Glutamatergic neuron (in vitro differentiated cells): ENCODE measurements at regions not wholly inside any gene's neighbourhood (a gene's known extent, or its start where the extent isn't known, plus 50 kb on each side); places are given as distances from the start of the nearest gene placed in this dataset.

ENCODE experiments used
- DNase-seq: peaks from one replicate; pipeline ENCODE4 v3.0.0; 2022
- H3K27ac Mint-ChIP-seq: one replicate; pipeline ENCODE4 v1.8.0; 2020; ENCODE audit warnings: mild to moderate bottlenecking, mixed read lengths, inconsistent platforms; ENCODE audit not compliant: unreplicated experiment
- H3K27me3 Mint-ChIP-seq: one replicate; pipeline ENCODE4 v1.8.0; 2020; ENCODE audit warnings: mild to moderate bottlenecking, moderate library complexity, mixed read lengths, inconsistent platforms; ENCODE audit not compliant: unreplicated experiment
- H3K36me3 Mint-ChIP-seq: one replicate; pipeline ENCODE4 v1.8.0; 2020; ENCODE audit warnings: mild to moderate bottlenecking, mixed read lengths, inconsistent platforms; ENCODE audit not compliant: unreplicated experiment
- H3K4me1 Mint-ChIP-seq: one replicate; pipeline ENCODE4 v1.8.0; 2020; ENCODE audit warnings: mild to moderate bottlenecking, low read depth, mixed read lengths, inconsistent platforms; ENCODE audit not compliant: unreplicated experiment
- H3K4me3 Mint-ChIP-seq: one replicate; pipeline ENCODE4 v1.8.0; 2020; ENCODE audit warnings: mild to moderate bottlenecking, mixed read lengths, inconsistent platforms; ENCODE audit not compliant: unreplicated experiment
- H3K9me3 Mint-ChIP-seq: one replicate; pipeline ENCODE4 v1.8.0; 2020; ENCODE audit warnings: mild to moderate bottlenecking, moderate library complexity, mixed read lengths, inconsistent platforms; ENCODE audit not compliant: unreplicated experiment
- CTCF ChIP-seq: fragments of 200-600 bp; sonication (generic); IDR thresholded peaks from one replicate; pipeline ENCODE4 v1.5.0; 2021; ENCODE audit not compliant: partially characterized antibody, unreplicated experiment

GRCh38 chrX:124209792-124210576, 122.5 kb upstream of the TEX13D start:
- H3K4me3 Mint-ChIP-seq: no peak overlapping the region
- DNase-seq: no peak
- TF ChIP-seq CTCF: no peak
- no peaks in the 10 kb centered on the region for H3K27me3 Mint-ChIP-seq
- H3K36me3 Mint-ChIP-seq: no peaks in the 10 kb centered on the region
- H3K27ac Mint-ChIP-seq: no peak overlapping the region
- H3K9me3 Mint-ChIP-seq: no peaks in the 10 kb centered on the region
- H3K4me1 Mint-ChIP-seq: no peaks in the 10 kb centered on the region

DNA sequence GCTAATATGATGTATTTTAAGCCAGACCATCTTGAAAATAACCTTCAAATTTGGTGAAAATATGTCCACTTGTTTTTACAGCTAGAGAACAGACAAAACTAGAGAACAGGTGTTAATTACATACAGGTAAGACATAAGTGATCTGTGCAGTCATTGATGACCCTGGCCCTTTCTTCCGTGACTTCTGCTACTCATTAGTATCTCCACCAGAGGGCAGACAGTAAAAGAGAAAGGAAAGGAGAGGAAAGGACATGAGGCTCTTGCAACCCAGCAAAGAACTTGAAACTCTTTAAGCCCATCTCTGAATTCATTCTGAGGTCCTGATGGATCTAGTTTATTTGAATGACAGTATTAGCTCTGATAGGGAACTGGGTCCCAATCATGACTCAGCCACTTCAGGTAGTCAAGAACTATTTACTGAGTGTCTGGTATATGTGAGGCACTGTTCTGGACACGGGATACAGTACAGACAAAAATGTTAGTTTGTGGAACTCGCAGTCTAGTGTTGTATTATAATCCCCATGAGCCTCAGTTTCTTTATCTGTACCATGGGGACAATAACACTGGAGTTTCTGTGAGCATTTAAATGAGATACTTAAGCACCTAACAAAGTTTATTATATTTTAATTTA, 121.0 kb upstream of the TEX13D start:
- no peaks in the 10 kb centered on the region for H3K27me3 Mint-ChIP-seq
- H3K36me3 Mint-ChIP-seq: no peaks in the 10 kb centered on the region
- no peak for DNase-seq
- TF ChIP-seq CTCF: peak; percentile 29
- H3K4me3 Mint-ChIP-seq: no peak overlapping the region
- H3K4me1 Mint-ChIP-seq: no peaks in the 10 kb centered on the region
- no peaks in the 10 kb centered on the region for H3K9me3 Mint-ChIP-seq
- H3K27ac Mint-ChIP-seq: no peak overlapping the region

- no peaks in the 10 kb centered on the region for H3K9me3 Mint-ChIP-seq
- DNase-seq: no peak
- peaks cover 5% of the 10 kb centered on the region for H3K4me1 Mint-ChIP-seq
- H3K27ac Mint-ChIP-seq: no peak overlapping the region
- H3K4me3 Mint-ChIP-seq: no peak overlapping the region
- TF ChIP-seq CTCF: no peak
- no peaks in the 10 kb centered on the region for H3K27me3 Mint-ChIP-seq
- H3K36me3 Mint-ChIP-seq: no peaks in the 10 kb centered on the region
These were observed 119.8 kb upstream of the TEX13D start for GRCh38 chrX:124212622-124213021.

- H3K36me3 Mint-ChIP-seq: no peaks in the 10 kb centered on the region
- H3K4me3 Mint-ChIP-seq: no peak overlapping the region
- no peak for TF ChIP-seq CTCF
- H3K27me3 Mint-ChIP-seq: no peaks in the 10 kb centered on the region
- H3K27ac Mint-ChIP-seq: no peak overlapping the region
- no peaks in the 10 kb centered on the region for H3K9me3 Mint-ChIP-seq
- no peak for DNase-seq
- peaks cover 10% of the 10 kb centered on the region for H3K4me1 Mint-ChIP-seq
These were observed 116.7 kb upstream of the TEX13D start for GRCh38 chrX:124215786-124216185.
